DOHH2 (cell line): ENCODE measurements at regions not wholly inside any gene's neighbourhood (a gene's known extent, or its start where the extent isn't known, plus 50 kb on each side); places are given as distances from the start of the nearest gene placed in this dataset.

Experiments
- H3F3A ChIP-seq: fragments of 200-600 bp; sonication (generic), shearing (Covaris generic); 2 replicates; pipeline ENCODE4 v1.6.0; 2016; ENCODE audit warnings: antibody characterized with exemption, mild to moderate bottlenecking; ENCODE audit not compliant: control insufficient read depth, insufficient read depth
- H3K27ac ChIP-seq: fragments of 200-600 bp; sonication (generic); 2 replicates; pipeline ENCODE4 v1.5.1; 2014; ENCODE audit warnings: low read depth, mild to moderate bottlenecking, low read length, moderate library complexity
- H3K27me3 ChIP-seq: fragments of 200-600 bp; sonication (generic); 2 replicates; pipeline ENCODE4 v1.6.1; 2014; ENCODE audit warnings: mild to moderate bottlenecking, low read length, mixed read lengths; ENCODE audit not compliant: control insufficient read depth
- H3K36me3 ChIP-seq: fragments of 200-600 bp; sonication (generic); 2 replicates; pipeline ENCODE4 v1.6.1; 2014; ENCODE audit warnings: mild to moderate bottlenecking, low read length, moderate library complexity, mixed read lengths; ENCODE audit not compliant: control insufficient read depth
- H3K4me1 ChIP-seq: fragments of 200-600 bp; sonication (generic); 2 replicates; pipeline ENCODE4 v1.6.1; 2014; ENCODE audit warnings: mild to moderate bottlenecking, low read length, mixed read lengths; ENCODE audit not compliant: control insufficient read depth
- H3K4me2 ChIP-seq: fragments of 200-600 bp; sonication (generic); 2 replicates; pipeline ENCODE4 v1.6.0; 2014; ENCODE audit warnings: mild to moderate bottlenecking, low read length, moderate library complexity
- H3K4me3 ChIP-seq: fragments of 200-600 bp; sonication (generic); 2 replicates; pipeline ENCODE4 v1.5.1; 2014; ENCODE audit warnings: mild to moderate bottlenecking, low read length, mixed read lengths
- H3K79me2 ChIP-seq: fragments of 200-600 bp; sonication (generic); 2 replicates; pipeline ENCODE4 v1.6.1; 2014; ENCODE audit warnings: mild to moderate bottlenecking, low read length, mixed read lengths; ENCODE audit not compliant: control insufficient read depth
- H3K9me2 ChIP-seq: fragments of 200-600 bp; sonication (generic); replicated peaks from 2 replicates; pipeline ENCODE4 v1.6.1; 2014; ENCODE audit warnings: mild to moderate bottlenecking, low read length, mixed read lengths; ENCODE audit not compliant: control insufficient read depth
- H3K9me3 ChIP-seq: fragments of 200-600 bp; sonication (generic); 2 replicates; pipeline ENCODE4 v1.6.1; 2014; ENCODE audit warnings: antibody characterized with exemption, low read length, mixed read lengths; ENCODE audit not compliant: control insufficient read depth, insufficient read depth
- H4K20me1 ChIP-seq: fragments of 200-600 bp; sonication (generic); 2 replicates; pipeline ENCODE4 v1.6.0; 2014; ENCODE audit warnings: low read depth, mild to moderate bottlenecking, antibody characterized with exemption, low read length, moderate library complexity; ENCODE audit not compliant: control insufficient read depth, insufficient read depth
- CTCF ChIP-seq: fragments of 200-600 bp; sonication (generic); IDR thresholded peaks from one replicate; pipeline ENCODE4 v1.5.1; 2014; ENCODE audit warnings: antibody characterized with exemption, mild to moderate bottlenecking, low read depth, low read length; ENCODE audit not compliant: poor library complexity, severe bottlenecking
- EZH2phosphoT487 ChIP-seq: fragments of 200-600 bp; sonication (generic); IDR thresholded peaks from 2 replicates; pipeline ENCODE4 v1.6.1; 2017; ENCODE audit warnings: borderline replicate concordance, mild to moderate bottlenecking, antibody characterized with exemption, low read length, moderate library complexity, mixed read lengths

- Histone ChIP-seq H3K4me3 (no peak overlapping the region), H3F3A (no peaks in the 10 kb centered on the region), H3K4me2 (no peak overlapping the region), H4K20me1 (no peaks in the 10 kb centered on the region), H3K27me3 (peaks cover 26% of the 10 kb centered on the region; the same call in 1 of the 2 replicates), H3K27ac (no peak overlapping the region), H3K36me3 (no peaks in the 10 kb centered on the region), H3K79me2 (no peaks in the 10 kb centered on the region), H3K9me3 (no peaks in the 10 kb centered on the region), H3K9me2 (no peaks in the 10 kb centered on the region), H3K4me1 (no peaks in the 10 kb centered on the region)
- TF ChIP-seq EZH2phosphoT487 (no peak), CTCF (no peak)
Measured at GRCh38 chr17:83160443-83161297, 81.3 kb downstream of the METRNL start.

GRCh38 chr17:83161298-83162034 lies 82.1 kb downstream of the METRNL start:
- Histone ChIP-seq H3K27ac (no peak overlapping the region), H3F3A (no peaks in the 10 kb centered on the region), H3K27me3 (peaks cover 21% of the 10 kb centered on the region; the same call in 1 of the 2 replicates), H3K4me2 (no peak overlapping the region), H3K4me1 (no peaks in the 10 kb centered on the region), H4K20me1 (no peaks in the 10 kb centered on the region), H3K79me2 (no peaks in the 10 kb centered on the region), H3K9me2 (no peaks in the 10 kb centered on the region), H3K4me3 (no peak overlapping the region), H3K36me3 (no peaks in the 10 kb centered on the region), H3K9me3 (no peaks in the 10 kb centered on the region)
- TF ChIP-seq EZH2phosphoT487: no peak
- TF ChIP-seq CTCF: no peak

- peaks cover 22% of the 10 kb centered on the region; the same call in 1 of the 2 replicates for H3K27me3 ChIP-seq
- H3K27ac ChIP-seq: no peak overlapping the region
- no peaks in the 10 kb centered on the region for H3K9me3 ChIP-seq
- no peaks in the 10 kb centered on the region for H3K4me1 ChIP-seq
- H3F3A ChIP-seq: no peaks in the 10 kb centered on the region
- H3K4me2 ChIP-seq: no peak overlapping the region
- H3K36me3 ChIP-seq: no peaks in the 10 kb centered on the region
- no peaks in the 10 kb centered on the region for H3K9me2 ChIP-seq
- H4K20me1 ChIP-seq: no peaks in the 10 kb centered on the region
- no peaks in the 10 kb centered on the region for H3K79me2 ChIP-seq
- TF ChIP-seq EZH2phosphoT487: no peak
- TF ChIP-seq CTCF: no peak
- no peak overlapping the region for H3K4me3 ChIP-seq
Measured at GRCh38 chr17:83162035-83162745, 82.8 kb downstream of the METRNL start.
